CD4-positive, alpha-beta T cell treated with Interleukin-17A for 4 hours (primary cell): ENCODE measurements at regions not wholly inside any gene's neighbourhood (a gene's known extent, or its start where the extent isn't known, plus 50 kb on each side); places are given as distances from the start of the nearest gene placed in this dataset.

Source experiments
- DNase-seq: peaks from one replicate; pipeline ENCODE4 v3.0.0-alpha.2; 2020; ENCODE audit warnings: mixed read lengths

DNA sequence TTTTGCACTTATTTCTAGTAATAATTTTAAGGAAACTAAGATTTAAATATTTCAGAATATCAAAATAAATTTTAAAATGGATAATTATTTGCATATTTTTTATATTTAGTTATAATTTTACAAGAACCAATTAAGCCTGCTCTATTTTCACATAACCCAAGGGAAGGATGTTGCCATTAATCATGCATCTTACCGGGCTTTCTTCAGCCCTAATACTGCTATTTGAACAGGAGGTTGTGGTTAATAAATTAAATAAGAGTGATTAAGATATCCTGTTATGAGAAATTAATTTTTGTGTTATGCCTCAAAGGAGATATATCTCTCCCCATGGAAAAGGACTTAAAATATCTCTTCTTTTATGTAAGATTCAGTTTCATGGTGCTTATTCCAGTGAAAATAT is 1415.8 kb upstream of the B3GALT2 start:
- DNase-seq = no peak

GRCh38 chr1:194600716-194601115 is 1414.3 kb upstream of the B3GALT2 start:
- no peak for DNase-seq

GRCh38 chr1:194598098-194598497 is 1411.7 kb upstream of the B3GALT2 start:
- no peak for DNase-seq

DNA sequence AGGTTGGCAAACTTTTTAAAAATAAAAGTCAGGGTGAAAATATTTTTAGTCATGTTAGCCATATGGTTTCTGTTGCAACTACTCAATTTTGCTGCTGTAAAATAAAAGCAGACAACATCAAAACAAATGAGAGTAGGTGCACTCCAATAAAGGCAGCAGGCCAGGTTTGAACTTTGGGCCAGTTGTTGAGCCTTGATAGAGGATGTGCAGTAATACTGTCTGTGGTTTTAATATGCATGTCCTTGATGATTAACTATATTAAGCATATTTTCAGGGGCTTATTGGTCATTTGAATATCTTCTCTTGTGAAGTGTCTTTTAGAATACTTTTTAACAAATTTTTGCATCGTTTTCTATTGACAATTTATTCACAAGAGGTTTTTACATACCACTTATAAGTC is 1399.9 kb upstream of the B3GALT2 start:
- DNase-seq = no peak

GRCh38 chr1:194584052-194584451 is 1397.6 kb upstream of the B3GALT2 start:
- no peak for DNase-seq

DNA sequence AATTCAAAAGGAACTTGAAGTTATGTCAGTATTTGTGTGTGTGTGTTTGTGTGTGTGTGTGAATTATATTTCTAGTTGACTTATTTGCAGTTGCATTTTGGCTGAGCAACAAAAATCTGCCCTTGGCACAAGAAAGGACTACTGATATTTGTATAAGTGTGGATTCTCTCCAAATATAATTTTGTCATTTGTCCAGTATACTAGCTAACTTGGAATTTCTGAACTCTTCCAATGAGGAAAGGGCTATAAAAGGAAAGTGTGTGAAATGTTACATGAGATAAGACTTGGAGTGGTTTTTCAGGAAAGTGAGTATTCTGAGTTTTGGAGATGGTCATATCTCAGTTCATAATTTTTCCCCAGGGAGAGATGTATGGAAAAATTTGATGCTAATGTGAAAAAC is 1384.1 kb upstream of the B3GALT2 start:
- no peak for DNase-seq

DNA sequence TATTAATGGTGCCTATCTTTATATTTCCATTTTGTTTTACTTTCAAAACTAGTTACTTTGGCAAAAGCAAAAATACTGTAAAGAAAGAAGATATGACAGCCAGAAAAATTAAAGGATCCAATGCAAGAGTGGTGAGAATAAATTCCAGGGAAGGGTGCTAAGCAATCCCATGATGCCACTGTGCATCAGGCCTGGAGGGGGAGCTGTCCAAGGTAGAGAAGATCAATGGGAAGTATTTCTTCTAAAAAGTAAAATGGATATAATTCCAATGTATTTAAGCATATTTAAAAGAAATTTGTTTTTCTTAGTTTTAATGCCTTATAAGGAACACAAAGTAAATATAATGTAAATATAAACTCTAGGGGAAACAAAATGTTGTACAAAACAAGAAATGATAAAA is 1382.2 kb upstream of the B3GALT2 start:
- no peak for DNase-seq

DNA sequence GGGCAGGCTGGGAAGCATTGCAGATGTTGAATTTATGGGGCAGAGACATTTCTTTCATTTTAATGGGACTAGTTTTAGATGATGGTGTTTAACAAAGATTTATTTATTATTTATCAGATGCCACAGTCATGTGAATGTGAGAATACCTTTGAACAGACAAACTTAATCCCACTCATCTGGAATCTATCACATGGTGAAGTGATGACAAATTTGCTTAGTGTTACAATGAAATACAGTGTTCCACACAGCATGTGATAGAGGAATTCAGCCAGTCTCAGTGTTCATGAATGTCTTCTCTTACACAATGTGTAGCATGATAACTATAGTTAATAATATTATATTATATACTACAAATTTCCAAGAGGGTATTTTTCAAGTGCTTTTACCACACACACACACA is 1361.7 kb upstream of the B3GALT2 start:
- no peak for DNase-seq

GRCh38 chr1:194544012-194544411 is 1357.6 kb upstream of the B3GALT2 start:
- DNase-seq = no peak

- no peak for DNase-seq
Observed at GRCh38 chr1:194538453-194538852, 1352.0 kb upstream of the B3GALT2 start.

DNA sequence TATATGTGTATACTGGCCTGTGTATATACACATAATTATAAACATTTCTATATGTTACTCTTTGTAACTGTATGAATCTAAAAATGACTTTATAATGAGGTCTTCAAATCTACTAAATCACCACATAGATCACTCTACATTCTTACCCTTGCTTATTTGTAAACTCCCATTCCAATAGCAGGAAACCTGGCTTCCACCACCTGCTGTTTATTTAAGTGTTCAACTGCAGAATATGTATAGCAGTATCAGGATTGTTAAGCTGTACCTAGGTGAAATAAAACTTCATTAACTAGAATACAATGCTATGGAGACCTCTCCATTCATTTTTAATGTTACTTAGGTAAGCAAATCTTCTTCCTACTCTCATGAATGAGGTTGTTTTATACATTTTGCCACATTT is 1351.1 kb upstream of the B3GALT2 start:
- no peak for DNase-seq

- no peak for DNase-seq
Observed at GRCh38 chr1:194535369-194535768, 1349.0 kb upstream of the B3GALT2 start.

- no peak for DNase-seq
Observed at GRCh38 chr1:194534784-194535183, 1348.4 kb upstream of the B3GALT2 start.

- no peak for DNase-seq
Observed at GRCh38 chr1:194533641-194534040, 1347.2 kb upstream of the B3GALT2 start.

DNA sequence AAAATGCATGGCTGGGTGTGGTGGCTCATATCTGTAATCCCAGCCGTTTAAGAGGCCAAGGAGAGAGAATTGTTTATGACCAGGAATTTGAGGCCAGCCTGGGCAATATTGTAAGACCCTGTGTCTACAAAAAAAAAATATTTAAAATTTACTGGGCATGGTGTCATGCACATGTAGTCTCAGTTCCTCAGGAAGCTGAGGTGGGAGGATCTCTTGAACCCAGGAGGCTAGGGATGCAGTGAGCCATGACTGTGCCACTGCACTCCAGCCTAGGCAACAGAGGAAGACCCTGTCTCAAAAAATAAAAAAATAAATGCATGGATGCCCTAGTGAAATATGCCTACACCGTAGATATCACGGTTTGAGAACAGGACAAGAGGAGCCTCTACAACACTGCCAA is 1331.2 kb upstream of the B3GALT2 start:
- no peak for DNase-seq

- no peak for DNase-seq
Observed at GRCh38 chr1:194515916-194516315, 1329.5 kb upstream of the B3GALT2 start.

DNA sequence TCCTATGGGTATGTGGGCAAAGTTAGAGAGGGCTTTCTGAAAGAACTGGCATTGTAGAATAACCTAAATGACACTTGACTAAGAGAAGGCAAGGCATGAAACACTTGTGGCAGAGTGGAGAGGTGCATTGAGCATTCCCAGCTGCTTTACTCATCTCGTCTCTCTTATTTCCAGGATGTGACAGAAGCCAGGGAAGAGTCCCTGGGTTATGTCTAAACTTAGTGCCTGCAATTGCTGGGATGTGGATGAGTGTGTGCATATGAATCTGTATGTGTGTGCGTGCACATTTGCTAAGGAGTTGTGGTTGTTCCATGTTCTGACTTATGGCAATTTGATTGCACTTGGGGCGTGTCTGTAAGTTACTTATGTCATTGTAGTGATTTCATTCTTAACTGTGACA is 1326.5 kb upstream of the B3GALT2 start:
- DNase-seq = no peak

DNA sequence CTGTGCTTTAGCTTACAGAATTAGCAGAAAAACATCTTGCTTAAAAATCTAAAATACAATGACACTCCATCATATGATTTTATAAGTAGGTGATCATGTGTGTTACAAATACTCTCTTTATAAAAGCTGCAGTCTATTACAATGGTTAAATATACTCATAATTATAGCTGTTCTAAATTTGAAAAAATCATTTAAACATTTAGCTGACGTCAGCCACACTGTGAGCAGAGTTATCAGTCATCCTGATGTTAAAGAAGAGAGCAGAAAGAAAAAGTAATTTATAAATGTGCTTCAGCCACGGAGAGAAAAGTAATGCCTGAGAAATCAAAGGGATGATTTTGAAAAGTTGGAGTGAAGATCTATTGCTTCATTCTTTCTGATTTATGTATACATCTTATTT is 1325.9 kb upstream of the B3GALT2 start:
- no peak for DNase-seq

- no peak for DNase-seq
Observed at GRCh38 chr1:194503209-194503608, 1316.8 kb upstream of the B3GALT2 start.

- DNase-seq = no peak
Observed at GRCh38 chr1:194495434-194495833, 1309.0 kb upstream of the B3GALT2 start.

GRCh38 chr1:194487172-194487571 is 1300.8 kb upstream of the B3GALT2 start:
- DNase-seq = no peak

DNA sequence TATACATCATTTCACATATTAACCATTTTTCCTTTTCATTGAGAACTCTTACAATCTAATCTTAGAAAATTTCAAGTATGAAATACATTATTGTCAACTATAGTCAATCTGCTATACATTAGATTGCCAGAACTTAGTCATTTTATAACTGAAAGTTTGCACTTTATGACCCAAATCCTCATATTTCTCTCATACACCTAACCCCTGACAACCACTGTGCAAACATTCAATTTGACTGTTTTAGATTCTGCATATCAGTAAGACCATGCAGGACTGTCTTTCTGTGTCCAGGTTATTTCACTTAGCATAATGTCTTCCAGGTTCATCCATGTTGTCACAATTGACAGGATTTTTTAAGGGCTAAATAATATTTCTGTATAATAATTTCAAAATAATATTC is 1299.0 kb upstream of the B3GALT2 start:
- DNase-seq = no peak

GRCh38 chr1:194478731-194479130 is 1292.3 kb upstream of the B3GALT2 start:
- DNase-seq = no peak

DNA sequence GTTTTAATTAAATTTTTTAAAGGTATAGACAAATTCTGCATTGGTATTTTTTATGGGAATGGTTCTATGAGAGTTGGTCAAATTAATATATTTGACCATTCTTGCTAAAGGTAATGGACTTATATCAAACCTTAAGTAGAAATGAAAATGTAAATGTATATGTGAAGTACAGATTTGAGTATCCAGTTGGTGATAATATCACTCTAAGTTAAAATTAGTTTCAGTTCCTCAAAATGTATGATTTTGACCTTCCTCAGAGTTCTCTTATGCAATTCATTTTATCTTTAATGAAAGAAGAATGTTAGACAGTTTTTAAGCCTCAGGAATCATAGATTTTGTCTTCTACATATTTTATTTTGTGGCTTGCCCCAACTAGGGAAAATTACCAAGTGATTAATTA is 1291.5 kb upstream of the B3GALT2 start:
- no peak for DNase-seq

DNA sequence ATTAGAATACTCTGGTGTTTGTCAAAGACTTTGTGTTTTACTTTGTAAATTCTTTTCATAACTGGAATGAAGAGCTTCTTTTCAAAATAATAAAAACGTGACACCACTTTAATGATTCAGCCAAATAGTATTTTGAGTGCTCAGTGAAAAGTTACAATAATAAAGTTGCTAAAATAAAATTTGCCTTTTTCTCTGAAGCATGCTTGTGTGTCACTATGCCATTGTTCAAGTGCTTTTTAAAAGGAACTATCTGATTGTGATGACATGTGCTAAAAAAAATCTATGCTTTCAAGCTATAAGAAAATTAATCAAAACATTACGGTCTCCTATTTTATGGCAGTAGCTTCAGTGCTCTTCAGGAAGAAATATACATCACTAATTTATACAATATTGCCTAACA is 1290.5 kb upstream of the B3GALT2 start:
- no peak for DNase-seq

DNA sequence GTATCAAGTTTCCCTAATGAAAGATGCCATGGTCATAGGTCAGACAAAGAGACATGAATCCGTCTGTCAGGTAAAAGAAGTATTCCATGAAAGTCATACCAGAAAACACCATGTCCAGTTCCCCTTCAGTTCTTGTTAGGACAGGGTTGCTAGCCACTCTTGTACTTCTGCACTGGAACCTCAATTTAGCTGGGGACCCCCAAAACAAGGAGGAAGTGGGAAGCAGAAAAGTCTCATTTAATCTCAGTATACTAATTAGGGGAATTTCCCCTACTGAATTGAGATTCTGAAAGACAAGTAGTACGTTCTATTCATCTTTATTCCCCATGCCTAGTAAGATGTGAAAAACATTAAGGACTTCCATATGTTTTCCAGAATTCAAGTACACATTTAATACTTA is 1289.9 kb upstream of the B3GALT2 start:
- no peak for DNase-seq
